OCI-LY7 (cell line): ENCODE measurements at regions not wholly inside any gene's neighbourhood (a gene's known extent, or its start where the extent isn't known, plus 50 kb on each side); places are given as distances from the start of the nearest gene placed in this dataset.

Source experiments
- BruUV-seq: library from RNA; stranded (reverse); fragments of 400-500 nt; replicated peaks from 2 replicates; lab custom pipeline; 2021; lab: Mats Ljungman, UMichigan
- CTCF ChIA-PET: fragments of 300-600 bp; sonication (Branson Sonifier 250); formaldehyde crosslinking; loops from one replicate; lab custom pipeline; 2022; ENCODE audit warnings: antibody characterized with exemption; ENCODE audit not compliant: unreplicated experiment; lab: Charles Lee
- POLR2A ChIA-PET: fragments of 300-600 bp; sonication (Branson Sonifier 250); formaldehyde crosslinking; loops from one replicate; lab custom pipeline; 2022; ENCODE audit warnings: antibody characterized with exemption; lab: Charles Lee
- DNase-seq: peaks from one replicate; pipeline ENCODE4 v3.0.0-alpha.2; 2015; ENCODE audit warnings: low spot score
- H2AFZ ChIP-seq: fragments of 200-600 bp; sonication (generic), shearing (Covaris generic); 2 replicates; pipeline ENCODE4 v1.6.1; 2014; ENCODE audit warnings: mild to moderate bottlenecking, antibody characterized with exemption, low read length, moderate library complexity
- H3K27ac ChIP-seq: fragments of 200-600 bp; sonication (generic); 2 replicates; pipeline ENCODE4 v1.5.1; 2014; ENCODE audit warnings: mixed run types, low read depth, mild to moderate bottlenecking, moderate library complexity, low read length, inconsistent platforms; ENCODE audit not compliant: poor library complexity, severe bottlenecking
- H3K36me3 ChIP-seq: fragments of 200-600 bp; sonication (generic); 2 replicates; pipeline ENCODE4 v1.6.1; 2014; ENCODE audit warnings: mild to moderate bottlenecking, antibody characterized with exemption, low read length, moderate library complexity, mixed read lengths; ENCODE audit not compliant: insufficient read depth
- H3K4me1 ChIP-seq: fragments of 200-600 bp; sonication (generic); 2 replicates; pipeline ENCODE4 v1.5.1; 2014; ENCODE audit warnings: mild to moderate bottlenecking, low read length; ENCODE audit not compliant: insufficient read depth, poor library complexity, severe bottlenecking
- H3K4me2 ChIP-seq: fragments of 200-600 bp; sonication (generic); 2 replicates; pipeline ENCODE4 v1.6.1; 2014; ENCODE audit warnings: mild to moderate bottlenecking, low read length
- H3K4me3 ChIP-seq: fragments of 200-600 bp; sonication (generic); 2 replicates; pipeline ENCODE4 v1.5.1; 2014; ENCODE audit warnings: mild to moderate bottlenecking, low read depth, low read length; ENCODE audit not compliant: poor library complexity, severe bottlenecking
- H3K79me2 ChIP-seq: fragments of 200-600 bp; sonication (generic); 2 replicates; pipeline ENCODE4 v1.6.1; 2016; ENCODE audit warnings: low read depth, mild to moderate bottlenecking, low read length, moderate library complexity, mixed read lengths; ENCODE audit not compliant: insufficient read depth
- H3K9me2 ChIP-seq: fragments of 200-600 bp; sonication (generic); 2 replicates; pipeline ENCODE4 v1.6.1; 2016; ENCODE audit warnings: mild to moderate bottlenecking, low read length, mixed read lengths; ENCODE audit not compliant: insufficient read depth
- H3K9me3 ChIP-seq: fragments of 200-600 bp; sonication (generic); 2 replicates; pipeline ENCODE4 v1.6.1; 2014; ENCODE audit warnings: mild to moderate bottlenecking, mixed run types, low read length, mixed read lengths
- H4K20me1 ChIP-seq: fragments of 200-600 bp; sonication (generic); 2 replicates; pipeline ENCODE4 v1.6.1; 2014; ENCODE audit warnings: mild to moderate bottlenecking, antibody characterized with exemption, low read length, moderate library complexity, mixed read lengths; ENCODE audit not compliant: insufficient read depth
- EZH2phosphoT487 ChIP-seq: fragments of 200-600 bp; sonication (generic); IDR thresholded peaks from 2 replicates; pipeline ENCODE4 v1.6.1; 2018; ENCODE audit warnings: low read depth, borderline replicate concordance, mild to moderate bottlenecking, mixed run types, antibody characterized with exemption, low read length, moderate library complexity, mixed read lengths
- intact Hi-C: fragments of 100-400 bp; cut with micrococcal nuclease; formaldehyde crosslinking; loops from one replicate; pipeline ENCODE4 v1.10.0; 2022; ENCODE audit not compliant: unreplicated experiment
- TF ChIP-seq, protein P1 (sequence below): fragments of 200-600 bp; sonication (generic); conservative IDR thresholded peaks from 2 replicates; pipeline ENCODE4 v1.5.1; 2014; ENCODE audit warnings: mild to moderate bottlenecking, antibody characterized with exemption, low read length, moderate library complexity, mixed read lengths

DNA sequence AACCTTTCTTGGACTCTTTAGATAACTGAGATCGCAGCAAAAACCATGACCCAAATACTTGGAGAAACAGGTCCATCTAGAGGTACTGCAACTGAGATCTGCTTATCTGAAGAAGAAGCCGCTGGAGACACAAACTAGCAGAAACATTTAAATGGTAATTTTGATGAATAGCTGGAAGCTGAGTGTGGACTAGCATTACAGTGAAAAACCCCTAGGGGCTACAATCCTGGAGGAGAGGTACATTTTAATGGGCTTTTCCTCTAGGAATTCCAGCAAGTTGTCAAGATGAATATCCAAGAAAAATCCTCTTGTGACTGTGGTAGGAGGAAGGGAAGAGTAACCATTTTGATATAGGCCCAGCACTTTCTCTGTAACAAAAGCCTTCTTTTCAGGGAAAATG is 592.5 kb upstream of the GRIA3 start:
- POLR2A ChIA-PET = no interaction called here
- intact Hi-C loops = no loop called here
- H3K36me3 ChIP-seq = no peaks in the 10 kb centered on the region
- H2AFZ ChIP-seq = no peak overlapping the region
- no peaks in the 10 kb centered on the region for H3K9me3 ChIP-seq
- no peaks in the 10 kb centered on the region for H3K4me1 ChIP-seq
- no peaks in the 10 kb centered on the region for H3K9me2 ChIP-seq
- H3K4me3 ChIP-seq = no peak overlapping the region
- no peak overlapping the region for H3K27ac ChIP-seq
- no peak overlapping the region for H3K4me2 ChIP-seq
- DNase-seq = no peak
- CTCF ChIA-PET = no interaction called here
- no peaks in the 10 kb centered on the region for H4K20me1 ChIP-seq
- no TSS peak for BruUV-seq
- no peaks in the 10 kb centered on the region for H3K79me2 ChIP-seq
- TF ChIP-seq, protein P1, sequence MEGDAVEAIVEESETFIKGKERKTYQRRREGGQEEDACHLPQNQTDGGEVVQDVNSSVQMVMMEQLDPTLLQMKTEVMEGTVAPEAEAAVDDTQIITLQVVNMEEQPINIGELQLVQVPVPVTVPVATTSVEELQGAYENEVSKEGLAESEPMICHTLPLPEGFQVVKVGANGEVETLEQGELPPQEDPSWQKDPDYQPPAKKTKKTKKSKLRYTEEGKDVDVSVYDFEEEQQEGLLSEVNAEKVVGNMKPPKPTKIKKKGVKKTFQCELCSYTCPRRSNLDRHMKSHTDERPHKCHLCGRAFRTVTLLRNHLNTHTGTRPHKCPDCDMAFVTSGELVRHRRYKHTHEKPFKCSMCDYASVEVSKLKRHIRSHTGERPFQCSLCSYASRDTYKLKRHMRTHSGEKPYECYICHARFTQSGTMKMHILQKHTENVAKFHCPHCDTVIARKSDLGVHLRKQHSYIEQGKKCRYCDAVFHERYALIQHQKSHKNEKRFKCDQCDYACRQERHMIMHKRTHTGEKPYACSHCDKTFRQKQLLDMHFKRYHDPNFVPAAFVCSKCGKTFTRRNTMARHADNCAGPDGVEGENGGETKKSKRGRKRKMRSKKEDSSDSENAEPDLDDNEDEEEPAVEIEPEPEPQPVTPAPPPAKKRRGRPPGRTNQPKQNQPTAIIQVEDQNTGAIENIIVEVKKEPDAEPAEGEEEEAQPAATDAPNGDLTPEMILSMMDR = no peak
- no peak for TF ChIP-seq EZH2phosphoT487

DNA sequence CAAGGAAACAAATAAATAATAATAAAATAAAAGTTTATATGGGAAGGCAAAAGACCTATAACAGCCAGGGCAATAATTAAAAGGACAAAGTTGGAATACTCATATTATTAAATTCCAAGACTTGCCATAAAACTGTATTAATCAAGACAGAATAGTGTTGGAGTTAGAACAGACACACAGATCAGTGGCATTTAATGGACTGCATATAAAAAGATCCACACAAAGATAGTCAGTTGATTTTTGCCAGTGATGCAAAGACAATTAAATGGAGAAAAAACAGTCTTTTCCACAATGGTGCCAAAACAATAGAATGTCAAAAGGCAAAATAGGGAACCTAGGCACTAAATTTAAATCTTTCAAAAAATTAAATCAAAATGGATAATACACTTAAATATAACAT is 587.1 kb upstream of the GRIA3 start:
- Histone ChIP-seq H3K9me2 (no peaks in the 10 kb centered on the region), H3K4me2 (no peak overlapping the region), H3K79me2 (no peaks in the 10 kb centered on the region), H3K36me3 (no peaks in the 10 kb centered on the region), H3K27ac (no peak overlapping the region), H3K4me1 (no peaks in the 10 kb centered on the region), H3K9me3 (no peaks in the 10 kb centered on the region), H4K20me1 (no peaks in the 10 kb centered on the region), H2AFZ (no peak overlapping the region), H3K4me3 (no peak overlapping the region)
- intact Hi-C loops = no loop called here
- DNase-seq = no peak
- no TSS peak for BruUV-seq
- TF ChIP-seq, protein P1 = no peak
- TF ChIP-seq EZH2phosphoT487 = no peak
- POLR2A ChIA-PET = interaction anchor here (0.6 kb wide), 1 partner anchor 1012 kb away, joined by 6 read pairs; no protein-coding TSS in a partner anchor
- CTCF ChIA-PET = no interaction called here

DNA sequence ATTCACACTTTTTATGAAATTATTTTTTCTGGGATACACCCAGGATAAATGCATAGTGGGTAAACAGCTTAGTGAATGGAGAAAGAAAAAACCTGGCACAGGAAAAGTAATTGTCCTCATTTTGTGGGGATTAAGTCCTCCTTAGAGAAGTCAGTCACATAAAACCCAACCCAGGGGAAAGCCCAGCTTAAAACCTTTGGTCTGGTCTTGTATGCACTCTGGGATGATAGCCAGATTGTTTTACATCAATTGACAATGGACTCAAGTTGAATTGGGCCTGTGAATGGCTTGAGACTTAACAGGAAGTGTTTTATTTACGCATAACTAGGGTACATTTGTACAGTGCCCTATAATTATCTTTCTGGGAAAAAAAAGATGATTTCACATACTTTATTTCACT is 561.3 kb upstream of the GRIA3 start:
- ChIA-PET POLR2A (no interaction called here), CTCF (no interaction called here)
- intact Hi-C loops = no loop called here
- H3K4me2 ChIP-seq = no peak overlapping the region
- H3K9me2 ChIP-seq = no peaks in the 10 kb centered on the region
- H3K36me3 ChIP-seq = no peaks in the 10 kb centered on the region
- no peak overlapping the region for H3K4me3 ChIP-seq
- H3K79me2 ChIP-seq = no peaks in the 10 kb centered on the region
- TF ChIP-seq EZH2phosphoT487 = no peak
- TF ChIP-seq, protein P1 = no peak
- no peak overlapping the region for H3K27ac ChIP-seq
- H4K20me1 ChIP-seq = no peaks in the 10 kb centered on the region
- no TSS peak for BruUV-seq
- no peak for DNase-seq
- H2AFZ ChIP-seq = no peak overlapping the region
- H3K9me3 ChIP-seq = no peaks in the 10 kb centered on the region
- H3K4me1 ChIP-seq = no peaks in the 10 kb centered on the region
